Right renal pelvis (tissue), 4 donors: ENCODE measurements at regions not wholly inside any gene's neighbourhood (a gene's known extent, or its start where the extent isn't known, plus 50 kb on each side); places are given as distances from the start of the nearest gene placed in this dataset.

Experiments
- DNase-seq, 4 donors: peaks; one replicate each; pipeline ENCODE4 v3.0.0-alpha.2; 2013; ENCODE audit warnings: low read depth in 4 of 4, low spot score in 3 of 4, missing footprints in 1 of 4

- no peak for DNase-seq
Measured at GRCh38 chrX:124280294-124280902, 52.1 kb upstream of the TEX13D start.

DNA sequence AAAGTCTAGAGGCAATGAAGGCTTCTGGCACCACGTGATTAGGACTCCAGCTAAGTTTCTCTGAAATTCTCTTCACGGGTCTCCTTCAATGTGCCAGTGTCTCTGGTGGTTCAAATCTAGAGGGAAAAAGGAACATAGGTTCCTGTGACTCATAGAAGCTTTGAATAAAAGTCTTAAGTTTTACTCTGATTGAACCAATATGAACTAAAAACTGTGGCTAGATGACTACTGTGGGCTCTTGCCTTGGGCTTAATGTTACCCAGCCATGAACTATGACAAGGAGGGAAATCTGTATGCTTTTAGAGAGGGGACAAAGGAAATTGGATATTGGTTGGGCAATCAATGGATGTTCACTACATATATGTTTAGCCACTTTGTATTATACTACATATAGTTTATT is 49.9 kb upstream of the TEX13D start:
- no peak for DNase-seq
